ENCODE measurements at regions not wholly inside any gene's neighbourhood (a gene's known extent, or its start where the extent isn't known, plus 50 kb on each side); places are given as distances from the start of the nearest gene placed in this dataset.

GRCh38 chr3:17891139-17891856 lies 148.9 kb upstream of the TBC1D5 start:
- Histone ChIP-seq H3K4me1 (ENCODE audit: low read depth) (no peaks in the 10 kb centered on the region), H3K27me3 (no peaks in the 10 kb centered on the region), H3K36me3 (no peaks in the 10 kb centered on the region), H3K9me3 (ENCODE audit: low read depth) (no peaks in the 10 kb centered on the region), H3K4me3 (no peak overlapping the region), H3K27ac (no peak overlapping the region)
- no peak for TF ChIP-seq CTCF (IDR thresholded peaks at IDR 0.05; ENCODE audit: low read depth, low read length)
- DNase-seq (ENCODE audit: low read depth in 1 of 2, low spot score in 1 of 2): no peak

GRCh38 chr3:17885986-17886385 lies 143.6 kb upstream of the TBC1D5 start:
- no peak overlapping the region for H3K27ac ChIP-seq
- H3K4me1 ChIP-seq (ENCODE audit: low read depth): no peaks in the 10 kb centered on the region
- no peaks in the 10 kb centered on the region for H3K36me3 ChIP-seq
- no peaks in the 10 kb centered on the region for H3K27me3 ChIP-seq
- TF ChIP-seq CTCF (IDR thresholded peaks at IDR 0.05; ENCODE audit: low read depth, low read length): no peak
- DNase-seq (ENCODE audit: low read depth in 1 of 2, low spot score in 1 of 2): no peak
- no peak overlapping the region for H3K4me3 ChIP-seq
- H3K9me3 ChIP-seq (ENCODE audit: low read depth): no peaks in the 10 kb centered on the region

GRCh38 chr3:17882981-17883380 lies 140.6 kb upstream of the TBC1D5 start:
- H3K27me3 ChIP-seq: no peaks in the 10 kb centered on the region
- no peaks in the 10 kb centered on the region for H3K9me3 ChIP-seq (ENCODE audit: low read depth)
- H3K4me3 ChIP-seq: no peak overlapping the region
- H3K27ac ChIP-seq: no peak overlapping the region
- H3K4me1 ChIP-seq (ENCODE audit: low read depth): no peaks in the 10 kb centered on the region
- TF ChIP-seq CTCF (IDR thresholded peaks at IDR 0.05; ENCODE audit: low read depth, low read length): no peak
- no peak for DNase-seq (ENCODE audit: low read depth in 1 of 2, low spot score in 1 of 2)
- H3K36me3 ChIP-seq: no peaks in the 10 kb centered on the region

GRCh38 chr3:17877299-17877698 lies 134.9 kb upstream of the TBC1D5 start:
- no peak overlapping the region for H3K27ac ChIP-seq
- no peaks in the 10 kb centered on the region for H3K27me3 ChIP-seq
- no peaks in the 10 kb centered on the region for H3K9me3 ChIP-seq (ENCODE audit: low read depth)
- no peak overlapping the region for H3K4me3 ChIP-seq
- no peaks in the 10 kb centered on the region for H3K36me3 ChIP-seq
- TF ChIP-seq CTCF (IDR thresholded peaks at IDR 0.05; ENCODE audit: low read depth, low read length): no peak
- DNase-seq (ENCODE audit: low read depth in 1 of 2, low spot score in 1 of 2): no peak
- H3K4me1 ChIP-seq (ENCODE audit: low read depth): no peaks in the 10 kb centered on the region

GRCh38 chr3:17874636-17875035 lies 132.2 kb upstream of the TBC1D5 start:
- Histone ChIP-seq H3K4me3 (no peak overlapping the region), H3K9me3 (ENCODE audit: low read depth) (no peaks in the 10 kb centered on the region), H3K27me3 (no peaks in the 10 kb centered on the region), H3K4me1 (ENCODE audit: low read depth) (no peaks in the 10 kb centered on the region), H3K36me3 (no peaks in the 10 kb centered on the region), H3K27ac (no peak overlapping the region)
- no peak for TF ChIP-seq CTCF (IDR thresholded peaks at IDR 0.05; ENCODE audit: low read depth, low read length)
- DNase-seq (ENCODE audit: low read depth in 1 of 2, low spot score in 1 of 2): peak in 1 of 2 donors; percentile 13

Measured in cardiac muscle cell (in vitro differentiated cells and primary cell).